PC-9 (cell line): ENCODE measurements at regions not wholly inside any gene's neighbourhood (a gene's known extent, or its start where the extent isn't known, plus 50 kb on each side); places are given as distances from the start of the nearest gene placed in this dataset.

ENCODE experiments used
- BruUV-seq: library from RNA; stranded (reverse); fragments of 400-500 nt; replicated peaks from 2 replicates; lab custom pipeline; 2021; lab: Mats Ljungman, UMichigan
- CTCF ChIA-PET: fragments of 300-600 bp; sonication (Branson Sonifier 250); formaldehyde crosslinking; loops from one replicate; lab custom pipeline; 2022; ENCODE audit warnings: antibody characterized with exemption; lab: Charles Lee
- POLR2A ChIA-PET: fragments of 300-600 bp; sonication (Branson Sonifier 250); formaldehyde crosslinking; loops from one replicate; lab custom pipeline; 2022; ENCODE audit warnings: antibody characterized with exemption; ENCODE audit not compliant: unreplicated experiment; lab: Charles Lee
- DNase-seq, 2 experiments: peaks; one replicate each; pipeline versions ENCODE4 v3.0.0 to v3.0.0-alpha.2; 2015 to 2022; ENCODE audit warnings: mixed read lengths in 1 of 2
- H2AFZ ChIP-seq: fragments of 200-600 bp; sonication (generic); 2 replicates; pipeline ENCODE4 v1.8.1; 2017; ENCODE audit warnings: antibody characterized with exemption
- H3F3A ChIP-seq: fragments of 200-600 bp; sonication (generic); 2 replicates; pipeline ENCODE4 v1.8.1; 2017; ENCODE audit warnings: antibody characterized with exemption, mild to moderate bottlenecking, low read depth; ENCODE audit not compliant: insufficient read depth
- H3K27ac ChIP-seq: fragments of 200-600 bp; sonication (generic); 2 replicates; pipeline ENCODE4 v1.6.1; 2016; ENCODE audit warnings: mixed run types
- H3K27me3 ChIP-seq: fragments of 200-600 bp; sonication (generic); 2 replicates; pipeline ENCODE4 v1.6.1; 2016; ENCODE audit warnings: low read depth, mixed run types; ENCODE audit not compliant: insufficient read depth
- H3K36me3 ChIP-seq: fragments of 200-600 bp; sonication (generic); 2 replicates; pipeline ENCODE4 v1.6.1; 2016; ENCODE audit warnings: low read depth, mixed run types
- H3K4me1 ChIP-seq: fragments of 200-600 bp; sonication (generic); replicated peaks from 2 replicates; pipeline ENCODE4 v1.6.1; 2016; ENCODE audit warnings: mixed run types; ENCODE audit not compliant: insufficient read depth
- H3K4me2 ChIP-seq: fragments of 200-600 bp; sonication (generic); 2 replicates; pipeline ENCODE4 v1.6.1; 2017; ENCODE audit warnings: mixed run types
- H3K4me3 ChIP-seq: fragments of 200-600 bp; sonication (generic); 2 replicates; pipeline ENCODE4 v1.6.1; 2016; ENCODE audit warnings: mixed run types
- H3K79me2 ChIP-seq: fragments of 200-600 bp; sonication (generic); 2 replicates; pipeline ENCODE4 v1.6.1; 2017; ENCODE audit warnings: low read depth, mixed run types
- H3K9me2 ChIP-seq: fragments of 200-600 bp; sonication (generic); 2 replicates; pipeline ENCODE4 v1.8.1; 2017; ENCODE audit warnings: mild to moderate bottlenecking; ENCODE audit not compliant: insufficient read depth
- H3K9me3 ChIP-seq: fragments of 200-600 bp; sonication (generic); 2 replicates; pipeline ENCODE4 v1.8.1; 2016; ENCODE audit warnings: low read depth; ENCODE audit not compliant: insufficient read depth
- H4K20me1 ChIP-seq: fragments of 200-600 bp; sonication (generic); 2 replicates; pipeline ENCODE4 v1.8.1; 2017; ENCODE audit not compliant: insufficient read depth
- CTCF ChIP-seq: fragments of 200-600 bp; sonication (generic); conservative IDR thresholded peaks from 2 replicates; pipeline ENCODE4 v1.6.1; 2017; ENCODE audit warnings: mixed run types, antibody characterized with exemption, mild to moderate bottlenecking, moderate library complexity
- EZH2 ChIP-seq: fragments of 200-600 bp; sonication (generic); IDR thresholded peaks from 2 replicates; pipeline ENCODE4 v1.8.0; 2017; ENCODE audit warnings: antibody characterized with exemption, low read depth
- intact Hi-C: fragments of 100-400 bp; cut with micrococcal nuclease; formaldehyde crosslinking; loops from one replicate; pipeline ENCODE4 v1.10.0; 2022; ENCODE audit not compliant: unreplicated experiment

GRCh38 chrX:9338986-9339385, 125.9 kb upstream of the TBL1X start:
- DNase-seq, result no peak
- no peak overlapping the region for H2AFZ ChIP-seq
- H3K9me3 ChIP-seq, result no peaks in the 10 kb centered on the region
- no TSS peak for BruUV-seq
- H3K4me1 ChIP-seq, result peaks cover 14% of the 10 kb centered on the region
- POLR2A ChIA-PET, result no interaction called here
- H4K20me1 ChIP-seq, result no peaks in the 10 kb centered on the region
- intact Hi-C loops, result no loop called here
- H3F3A ChIP-seq, result 0 out of 2 replicates have a peak, but pooled peaks cover 5% of the 10 kb centered on the region
- H3K4me3 ChIP-seq, result no peak overlapping the region
- no peak overlapping the region for H3K4me2 ChIP-seq
- no peaks in the 10 kb centered on the region for H3K79me2 ChIP-seq
- H3K9me2 ChIP-seq, result no peaks in the 10 kb centered on the region
- H3K27ac ChIP-seq, result no peak overlapping the region
- H3K36me3 ChIP-seq, result no peaks in the 10 kb centered on the region
- TF ChIP-seq EZH2 (no peak), CTCF (no peak)
- no peaks in the 10 kb centered on the region for H3K27me3 ChIP-seq
- CTCF ChIA-PET, result no interaction called here

GRCh38 chrX:9339603-9340491, 125.0 kb upstream of the TBL1X start:
- 0 out of 2 replicates have a peak, but pooled peaks cover 5% of the 10 kb centered on the region for H3F3A ChIP-seq
- BruUV-seq, result no TSS peak

More at GRCh38 chrX:9339603-9340491, 125.0 kb upstream of the TBL1X start:
- DNase-seq, result no peak
- no peak overlapping the region for H3K4me2 ChIP-seq
- H3K4me3 ChIP-seq, result no peak overlapping the region
- no peaks in the 10 kb centered on the region for H3K36me3 ChIP-seq
- ChIA-PET POLR2A (no interaction called here), CTCF (no interaction called here)
- TF ChIP-seq CTCF (no peak), EZH2 (no peak)
- H4K20me1 ChIP-seq, result no peaks in the 10 kb centered on the region
- intact Hi-C loops, result no loop called here
- no peaks in the 10 kb centered on the region for H3K9me2 ChIP-seq
- no peak overlapping the region for H2AFZ ChIP-seq
- no peaks in the 10 kb centered on the region for H3K27me3 ChIP-seq
- no peaks in the 10 kb centered on the region for H3K79me2 ChIP-seq
- H3K9me3 ChIP-seq, result no peaks in the 10 kb centered on the region
- no peak overlapping the region for H3K27ac ChIP-seq
- H3K4me1 ChIP-seq, result peaks cover 14% of the 10 kb centered on the region
